HG03521 (cell line): ENCODE measurements at regions not wholly inside any gene's neighbourhood (a gene's known extent, or its start where the extent isn't known, plus 50 kb on each side); places are given as distances from the start of the nearest gene placed in this dataset.
"Not testable (repeated sequence)": the region's sequence is repeated elsewhere in the genome, so short reads cannot be mapped to it uniquely, and the experiment has no call there.

ENCODE experiments used
- ATAC-seq: cut with Tn5 transposase; IDR thresholded peaks from one replicate; pipeline ENCODE4 v1.9.1; 2021; ENCODE audit warnings: mild to moderate bottlenecking, moderate library complexity; ENCODE audit not compliant: unreplicated experiment

GRCh38 chr10:8305876-8306652 lies 251.6 kb downstream of the GATA3 start:
- no peak for ATAC-seq

- no peak for ATAC-seq
Observed at GRCh38 chr10:8306685-8307364, 252.3 kb downstream of the GATA3 start.

- no peak for ATAC-seq
Observed at GRCh38 chr10:8310930-8311329, 256.4 kb downstream of the GATA3 start.

GRCh38 chr10:8311526-8312070 lies 257.1 kb downstream of the GATA3 start:
- ATAC-seq, result no peak

- ATAC-seq, result no peak
Observed at GRCh38 chr10:8312079-8312478, 257.6 kb downstream of the GATA3 start.

GRCh38 chr10:8312781-8313180 lies 258.3 kb downstream of the GATA3 start:
- no peak for ATAC-seq

GRCh38 chr10:8314486-8314885 lies 260.0 kb downstream of the GATA3 start:
- no peak for ATAC-seq

- ATAC-seq, result no peak
Observed at GRCh38 chr10:8315619-8316021, 261.1 kb downstream of the GATA3 start.

- ATAC-seq, result no peak
Observed at GRCh38 chr10:8316284-8316683, 261.8 kb downstream of the GATA3 start.

- ATAC-seq, result not testable (repeated sequence)
Observed at GRCh38 chr10:8318429-8318828, 263.9 kb downstream of the GATA3 start.

GRCh38 chr10:8318956-8319355 lies 264.5 kb downstream of the GATA3 start:
- no peak for ATAC-seq

- no peak for ATAC-seq
Observed at GRCh38 chr10:8319704-8320103, 265.2 kb downstream of the GATA3 start.

GRCh38 chr10:8321990-8322389 lies 267.5 kb downstream of the GATA3 start:
- ATAC-seq, result no peak

GRCh38 chr10:8323428-8324054 lies 269.1 kb downstream of the GATA3 start:
- no peak for ATAC-seq

- no peak for ATAC-seq
Observed at GRCh38 chr10:8325024-8325980, 270.8 kb downstream of the GATA3 start.

GRCh38 chr10:8326396-8327139 lies 272.1 kb downstream of the GATA3 start:
- ATAC-seq, result no peak

- no peak for ATAC-seq
Observed at GRCh38 chr10:8327140-8327423, 272.6 kb downstream of the GATA3 start.

- ATAC-seq, result no peak
Observed at GRCh38 chr10:8331387-8331786, 276.9 kb downstream of the GATA3 start.

- ATAC-seq, result peak; percentile 76
Observed at GRCh38 chr10:8331896-8332729, 277.6 kb downstream of the GATA3 start.
